ENCODE measurements at regions not wholly inside any gene's neighbourhood (a gene's known extent, or its start where the extent isn't known, plus 50 kb on each side); places are given as distances from the start of the nearest gene placed in this dataset.

DNA sequence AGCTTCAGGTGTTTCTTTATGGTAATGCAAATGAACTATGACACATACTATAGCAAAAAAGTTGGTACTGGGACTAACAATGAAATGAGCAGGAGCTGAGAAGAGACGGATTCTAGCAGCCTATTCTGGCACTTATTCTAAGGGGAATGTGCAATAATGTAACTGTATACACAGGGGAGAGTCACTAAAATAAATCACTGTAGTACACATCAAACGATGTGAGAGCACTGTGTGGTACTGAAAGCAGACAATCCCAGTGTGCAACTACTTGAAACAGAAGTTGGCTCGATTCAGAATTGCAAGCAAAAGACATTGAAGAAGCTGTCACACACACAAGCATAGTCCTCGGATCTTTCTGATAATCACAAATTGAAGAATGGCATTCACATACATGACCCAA lies 1713.0 kb upstream of the CDH9 start:
- DNase-seq (ENCODE audit: low read depth in 1 of 2, low spot score in 1 of 2) = no peak
- no peaks in the 10 kb centered on the region for H3K27me3 ChIP-seq
- TF ChIP-seq, protein P1, sequence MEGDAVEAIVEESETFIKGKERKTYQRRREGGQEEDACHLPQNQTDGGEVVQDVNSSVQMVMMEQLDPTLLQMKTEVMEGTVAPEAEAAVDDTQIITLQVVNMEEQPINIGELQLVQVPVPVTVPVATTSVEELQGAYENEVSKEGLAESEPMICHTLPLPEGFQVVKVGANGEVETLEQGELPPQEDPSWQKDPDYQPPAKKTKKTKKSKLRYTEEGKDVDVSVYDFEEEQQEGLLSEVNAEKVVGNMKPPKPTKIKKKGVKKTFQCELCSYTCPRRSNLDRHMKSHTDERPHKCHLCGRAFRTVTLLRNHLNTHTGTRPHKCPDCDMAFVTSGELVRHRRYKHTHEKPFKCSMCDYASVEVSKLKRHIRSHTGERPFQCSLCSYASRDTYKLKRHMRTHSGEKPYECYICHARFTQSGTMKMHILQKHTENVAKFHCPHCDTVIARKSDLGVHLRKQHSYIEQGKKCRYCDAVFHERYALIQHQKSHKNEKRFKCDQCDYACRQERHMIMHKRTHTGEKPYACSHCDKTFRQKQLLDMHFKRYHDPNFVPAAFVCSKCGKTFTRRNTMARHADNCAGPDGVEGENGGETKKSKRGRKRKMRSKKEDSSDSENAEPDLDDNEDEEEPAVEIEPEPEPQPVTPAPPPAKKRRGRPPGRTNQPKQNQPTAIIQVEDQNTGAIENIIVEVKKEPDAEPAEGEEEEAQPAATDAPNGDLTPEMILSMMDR (IDR thresholded peaks at IDR 0.05; ENCODE audit: low read depth, low read length) = no peak
- no peak overlapping the region for H3K27ac ChIP-seq
- H3K9me3 ChIP-seq (ENCODE audit: low read depth) = no peaks in the 10 kb centered on the region
- H3K36me3 ChIP-seq = no peaks in the 10 kb centered on the region
- H3K4me1 ChIP-seq (ENCODE audit: low read depth) = no peaks in the 10 kb centered on the region
- H3K4me3 ChIP-seq = no peak overlapping the region

DNA sequence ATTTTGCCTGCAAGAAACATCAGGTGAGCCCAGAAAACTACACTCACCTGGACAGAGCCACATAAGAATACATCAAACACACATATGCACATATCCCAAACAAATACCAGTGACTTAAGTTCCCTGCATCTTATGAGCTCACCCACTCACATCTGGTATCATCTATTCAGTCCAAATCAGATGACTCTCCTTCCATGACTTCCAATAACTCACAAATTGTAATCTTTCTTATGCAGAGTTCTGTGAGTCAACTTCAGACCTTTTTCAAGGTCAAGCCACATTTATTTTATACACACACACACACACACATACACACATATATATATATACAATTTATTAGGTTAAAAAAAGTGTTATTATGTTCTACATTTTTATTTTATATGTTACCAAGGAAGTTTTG lies 1711.9 kb upstream of the CDH9 start:
- no peak for DNase-seq (ENCODE audit: low read depth in 1 of 2, low spot score in 1 of 2)
- Histone ChIP-seq H3K36me3 (no peaks in the 10 kb centered on the region), H3K27me3 (no peaks in the 10 kb centered on the region), H3K9me3 (ENCODE audit: low read depth) (no peaks in the 10 kb centered on the region), H3K27ac (no peak overlapping the region), H3K4me3 (no peak overlapping the region), H3K4me1 (ENCODE audit: low read depth) (no peaks in the 10 kb centered on the region)
- TF ChIP-seq, protein P1 (IDR thresholded peaks at IDR 0.05; ENCODE audit: low read depth, low read length) = no peak

DNA sequence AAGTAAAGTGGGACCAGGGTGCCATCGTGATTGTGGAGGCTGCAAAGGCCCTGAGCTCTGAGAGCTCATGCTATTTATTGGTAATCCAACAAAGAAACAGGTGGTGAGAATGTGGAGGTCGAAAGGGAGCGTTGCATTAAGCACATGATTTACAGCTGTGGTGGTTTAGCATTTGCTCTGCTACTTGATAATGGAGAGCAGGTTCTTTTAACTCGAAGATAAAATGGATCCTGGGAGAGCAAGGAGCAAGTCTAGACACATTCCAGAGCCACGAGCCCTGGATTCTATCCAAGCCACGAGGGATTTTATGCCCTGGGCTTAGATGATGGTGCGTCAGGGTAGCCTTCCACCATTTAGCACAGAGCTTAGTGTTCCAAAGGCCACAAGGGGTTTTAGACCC lies 1710.1 kb upstream of the CDH9 start:
- H3K4me1 ChIP-seq (ENCODE audit: low read depth) = no peaks in the 10 kb centered on the region
- no peaks in the 10 kb centered on the region for H3K27me3 ChIP-seq
- H3K36me3 ChIP-seq = no peaks in the 10 kb centered on the region
- H3K27ac ChIP-seq = no peak overlapping the region
- TF ChIP-seq, protein P1 (IDR thresholded peaks at IDR 0.05; ENCODE audit: low read depth, low read length) = no peak
- no peak for DNase-seq (ENCODE audit: low read depth in 1 of 2, low spot score in 1 of 2)
- no peak overlapping the region for H3K4me3 ChIP-seq
- H3K9me3 ChIP-seq (ENCODE audit: low read depth) = no peaks in the 10 kb centered on the region

DNA sequence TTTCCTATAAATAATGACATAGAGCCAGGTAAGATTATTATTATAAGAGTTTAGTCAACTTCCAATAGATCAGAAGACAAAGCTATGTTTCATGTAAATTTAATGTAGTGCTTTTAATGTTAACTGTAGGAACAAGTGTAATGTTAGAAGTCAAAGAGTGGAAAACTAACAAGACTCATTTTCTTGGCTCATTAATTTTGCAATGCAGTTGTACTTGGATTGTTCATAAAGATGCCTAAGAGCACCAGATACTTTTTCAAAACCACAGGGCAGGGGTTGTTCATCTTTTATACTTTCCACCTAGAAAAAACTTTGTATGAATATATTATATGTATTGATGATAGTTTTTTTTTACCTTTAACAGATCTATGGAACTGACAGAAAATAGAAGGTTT lies 1705.3 kb upstream of the CDH9 start:
- H3K36me3 ChIP-seq = no peaks in the 10 kb centered on the region
- no peaks in the 10 kb centered on the region for H3K4me1 ChIP-seq (ENCODE audit: low read depth)
- H3K27me3 ChIP-seq = no peaks in the 10 kb centered on the region
- no peak for DNase-seq (ENCODE audit: low read depth in 1 of 2, low spot score in 1 of 2)
- TF ChIP-seq, protein P1 (IDR thresholded peaks at IDR 0.05; ENCODE audit: low read depth, low read length) = no peak
- no peaks in the 10 kb centered on the region for H3K9me3 ChIP-seq (ENCODE audit: low read depth)
- H3K27ac ChIP-seq = no peak overlapping the region
- no peak overlapping the region for H3K4me3 ChIP-seq

DNA sequence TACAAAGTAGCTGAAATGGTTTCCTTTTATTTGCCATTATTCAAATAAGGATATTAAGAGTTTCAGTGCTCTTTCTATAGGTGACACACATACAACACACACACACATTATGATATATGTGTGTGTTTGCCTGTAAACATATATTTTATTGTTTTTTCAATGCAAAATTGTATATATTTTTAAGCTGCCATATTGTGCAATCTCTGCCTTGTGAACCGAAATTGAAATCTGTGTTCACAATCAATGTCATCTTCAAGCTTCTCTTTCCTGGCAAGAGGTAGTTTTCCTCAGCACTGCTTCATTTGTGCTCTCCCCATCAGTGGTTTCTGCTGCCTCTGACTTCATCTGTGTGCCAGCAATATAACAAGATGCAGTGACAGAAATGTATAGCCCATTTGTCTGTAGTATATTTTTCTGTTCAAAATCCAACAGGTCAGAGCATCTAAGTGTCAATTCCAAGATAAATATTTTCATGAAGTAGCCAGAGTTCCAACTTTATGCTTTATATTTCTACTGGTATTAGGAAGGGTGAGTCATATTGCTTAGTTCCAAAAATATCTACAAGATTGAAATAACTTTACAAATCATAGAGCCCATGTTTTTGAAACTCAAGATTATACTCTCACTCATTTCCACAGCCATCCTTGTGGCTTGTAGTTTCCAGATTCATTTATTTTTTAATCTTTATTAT lies 1704.8 kb upstream of the CDH9 start:
- no peaks in the 10 kb centered on the region for H3K27me3 ChIP-seq
- H3K27ac ChIP-seq = no peak overlapping the region
- no peaks in the 10 kb centered on the region for H3K36me3 ChIP-seq
- no peaks in the 10 kb centered on the region for H3K4me1 ChIP-seq (ENCODE audit: low read depth)
- no peaks in the 10 kb centered on the region for H3K9me3 ChIP-seq (ENCODE audit: low read depth)
- TF ChIP-seq, protein P1 (IDR thresholded peaks at IDR 0.05; ENCODE audit: low read depth, low read length) = no peak
- DNase-seq (ENCODE audit: low read depth in 1 of 2, low spot score in 1 of 2) = no peak
- no peak overlapping the region for H3K4me3 ChIP-seq

Measured in cardiac muscle cell (in vitro differentiated cells and primary cell).